ENCODE measurements at regions not wholly inside any gene's neighbourhood (a gene's known extent, or its start where the extent isn't known, plus 50 kb on each side); places are given as distances from the start of the nearest gene placed in this dataset.

DNA sequence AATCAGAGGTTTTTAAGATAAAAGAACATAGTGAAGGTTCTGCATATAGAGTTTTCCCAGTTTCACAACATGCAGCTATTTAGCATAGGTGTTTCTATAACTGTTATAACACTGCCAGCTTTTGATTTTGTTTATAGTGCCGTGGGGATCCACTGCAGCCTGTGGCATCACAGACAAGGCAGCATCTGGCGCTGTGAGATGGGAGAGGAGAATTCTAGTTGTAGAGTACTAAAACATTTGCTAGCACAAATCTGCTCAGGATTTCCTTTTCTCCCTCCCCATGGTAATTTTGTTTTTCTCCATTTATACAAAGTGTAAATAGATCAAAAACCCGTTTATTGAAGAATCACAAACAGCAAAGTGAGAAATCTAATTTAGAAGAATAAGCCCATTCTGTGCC, 482.8 kb upstream of the NCAM2 start:
- TF ChIP-seq NFIC (IDR thresholded peaks at IDR 0.05) (no peak), EGR1 (IDR thresholded peaks at IDR 0.05) (no peak), YY1 (IDR thresholded peaks at IDR 0.05; ENCODE audit: low read depth) (no peak), ZBTB7A (IDR thresholded peaks at IDR 0.05; ENCODE audit: low read depth) (no peak)

- TF ChIP-seq EP300 (IDR thresholded peaks at IDR 0.05; ENCODE audit: borderline replicate concordance) (no peak), EGR1 (IDR thresholded peaks at IDR 0.05) (no peak), YY1 (IDR thresholded peaks at IDR 0.05; ENCODE audit: low read depth) (no peak), CEBPB (IDR thresholded peaks at IDR 0.05) (no peak), ZBTB7A (IDR thresholded peaks at IDR 0.05; ENCODE audit: low read depth) (no peak), TEAD4 (IDR thresholded peaks at IDR 0.05) (no peak), TCF12 (IDR thresholded peaks at IDR 0.05; ENCODE audit: low read depth) (no peak), NFIC (IDR thresholded peaks at IDR 0.05) (no peak), CREB1 (IDR thresholded peaks at IDR 0.05; ENCODE audit: low read depth) (no peak)
- TF ChIP-seq, protein P1, sequence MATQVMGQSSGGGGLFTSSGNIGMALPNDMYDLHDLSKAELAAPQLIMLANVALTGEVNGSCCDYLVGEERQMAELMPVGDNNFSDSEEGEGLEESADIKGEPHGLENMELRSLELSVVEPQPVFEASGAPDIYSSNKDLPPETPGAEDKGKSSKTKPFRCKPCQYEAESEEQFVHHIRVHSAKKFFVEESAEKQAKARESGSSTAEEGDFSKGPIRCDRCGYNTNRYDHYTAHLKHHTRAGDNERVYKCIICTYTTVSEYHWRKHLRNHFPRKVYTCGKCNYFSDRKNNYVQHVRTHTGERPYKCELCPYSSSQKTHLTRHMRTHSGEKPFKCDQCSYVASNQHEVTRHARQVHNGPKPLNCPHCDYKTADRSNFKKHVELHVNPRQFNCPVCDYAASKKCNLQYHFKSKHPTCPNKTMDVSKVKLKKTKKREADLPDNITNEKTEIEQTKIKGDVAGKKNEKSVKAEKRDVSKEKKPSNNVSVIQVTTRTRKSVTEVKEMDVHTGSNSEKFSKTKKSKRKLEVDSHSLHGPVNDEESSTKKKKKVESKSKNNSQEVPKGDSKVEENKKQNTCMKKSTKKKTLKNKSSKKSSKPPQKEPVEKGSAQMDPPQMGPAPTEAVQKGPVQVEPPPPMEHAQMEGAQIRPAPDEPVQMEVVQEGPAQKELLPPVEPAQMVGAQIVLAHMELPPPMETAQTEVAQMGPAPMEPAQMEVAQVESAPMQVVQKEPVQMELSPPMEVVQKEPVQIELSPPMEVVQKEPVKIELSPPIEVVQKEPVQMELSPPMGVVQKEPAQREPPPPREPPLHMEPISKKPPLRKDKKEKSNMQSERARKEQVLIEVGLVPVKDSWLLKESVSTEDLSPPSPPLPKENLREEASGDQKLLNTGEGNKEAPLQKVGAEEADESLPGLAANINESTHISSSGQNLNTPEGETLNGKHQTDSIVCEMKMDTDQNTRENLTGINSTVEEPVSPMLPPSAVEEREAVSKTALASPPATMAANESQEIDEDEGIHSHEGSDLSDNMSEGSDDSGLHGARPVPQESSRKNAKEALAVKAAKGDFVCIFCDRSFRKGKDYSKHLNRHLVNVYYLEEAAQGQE (IDR thresholded peaks at IDR 0.05; ENCODE audit: low read depth), result no peak
- TF ChIP-seq, protein P2, sequence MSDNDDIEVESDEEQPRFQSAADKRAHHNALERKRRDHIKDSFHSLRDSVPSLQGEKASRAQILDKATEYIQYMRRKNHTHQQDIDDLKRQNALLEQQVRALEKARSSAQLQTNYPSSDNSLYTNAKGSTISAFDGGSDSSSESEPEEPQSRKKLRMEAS (IDR thresholded peaks at IDR 0.05), result no peak
- TF ChIP-seq, protein P3, sequence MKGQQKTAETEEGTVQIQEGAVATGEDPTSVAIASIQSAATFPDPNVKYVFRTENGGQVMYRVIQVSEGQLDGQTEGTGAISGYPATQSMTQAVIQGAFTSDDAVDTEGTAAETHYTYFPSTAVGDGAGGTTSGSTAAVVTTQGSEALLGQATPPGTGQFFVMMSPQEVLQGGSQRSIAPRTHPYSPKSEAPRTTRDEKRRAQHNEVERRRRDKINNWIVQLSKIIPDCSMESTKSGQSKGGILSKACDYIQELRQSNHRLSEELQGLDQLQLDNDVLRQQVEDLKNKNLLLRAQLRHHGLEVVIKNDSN (IDR thresholded peaks at IDR 0.05), result no peak
These were observed 479.1 kb upstream of the NCAM2 start for GRCh38 chr21:20519076-20519475.

DNA sequence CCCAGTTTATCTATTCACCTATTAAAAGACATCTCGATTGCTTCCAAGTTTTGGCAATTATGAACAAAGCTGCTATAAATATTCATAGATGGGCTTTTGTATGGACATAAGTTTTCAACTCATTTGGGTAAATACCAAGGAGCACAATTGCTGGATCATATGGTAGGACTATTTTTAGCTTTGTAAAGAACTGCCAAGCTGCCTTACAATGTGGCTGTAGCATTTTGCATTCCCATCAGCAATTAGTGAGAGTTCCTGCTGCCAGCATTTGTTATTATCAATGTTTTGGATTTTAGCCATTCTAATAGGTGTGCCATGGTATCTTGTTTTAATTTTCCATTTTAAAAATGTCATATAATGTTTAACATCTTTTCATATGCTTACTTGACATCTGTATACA, 475.6 kb upstream of the NCAM2 start:
- TF ChIP-seq FOXM1 (IDR thresholded peaks at IDR 0.05; ENCODE audit: borderline replicate concordance, low read depth), result no peak
- no peak for TF ChIP-seq CREB1 (IDR thresholded peaks at IDR 0.05; ENCODE audit: low read depth)
- TF ChIP-seq ZBTB7A (IDR thresholded peaks at IDR 0.05; ENCODE audit: low read depth), result no peak
- no peak for TF ChIP-seq EP300 (IDR thresholded peaks at IDR 0.05; ENCODE audit: borderline replicate concordance)
- no peak for TF ChIP-seq RAD21 (IDR thresholded peaks at IDR 0.05; ENCODE audit: low read depth)
- TF ChIP-seq, protein P2 (IDR thresholded peaks at IDR 0.05), result no peak
- no peak for TF ChIP-seq CEBPB (IDR thresholded peaks at IDR 0.05)
- TF ChIP-seq, protein P3 (IDR thresholded peaks at IDR 0.05), result no peak
- no peak for TF ChIP-seq NFIC (IDR thresholded peaks at IDR 0.05)
- no peak for TF ChIP-seq EGR1 (IDR thresholded peaks at IDR 0.05)
- no peak for TF ChIP-seq TCF12 (IDR thresholded peaks at IDR 0.05; ENCODE audit: low read depth)
- no peak for TF ChIP-seq TAF1 (IDR thresholded peaks at IDR 0.05; ENCODE audit: low read depth)
- TF ChIP-seq, protein P1 (IDR thresholded peaks at IDR 0.05; ENCODE audit: low read depth), result no peak
- TF ChIP-seq TEAD4 (IDR thresholded peaks at IDR 0.05), result no peak
- no peak for TF ChIP-seq YY1 (IDR thresholded peaks at IDR 0.05; ENCODE audit: low read depth)

DNA sequence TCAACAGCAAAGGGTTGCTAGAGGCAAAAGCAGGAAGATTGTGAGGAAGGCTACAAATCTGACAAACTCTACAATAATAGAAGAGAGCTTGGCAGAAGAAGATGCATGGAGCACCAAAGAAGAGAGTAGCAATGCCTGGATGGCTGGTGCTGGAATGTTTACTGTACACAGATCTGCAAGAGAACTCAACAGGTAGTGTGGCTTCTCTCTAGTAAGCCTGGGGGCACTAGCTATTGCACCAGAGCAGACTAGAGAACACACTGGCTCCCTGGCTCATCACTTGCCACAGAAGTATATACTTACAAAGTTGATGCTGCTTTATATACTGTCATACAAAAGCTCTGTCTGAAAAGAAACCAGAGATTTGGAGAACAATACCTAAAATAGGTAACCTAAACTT, 475.0 kb upstream of the NCAM2 start:
- TF ChIP-seq CREB1 (IDR thresholded peaks at IDR 0.05; ENCODE audit: low read depth) (no peak), NFIC (IDR thresholded peaks at IDR 0.05) (no peak), EGR1 (IDR thresholded peaks at IDR 0.05) (no peak), TAF1 (IDR thresholded peaks at IDR 0.05; ENCODE audit: low read depth) (no peak)

GRCh38 chr21:20527731-20528460, 470.3 kb upstream of the NCAM2 start:
- TF ChIP-seq YY1 (IDR thresholded peaks at IDR 0.05; ENCODE audit: low read depth) (no peak), RAD21 (IDR thresholded peaks at IDR 0.05; ENCODE audit: low read depth) (no peak), TCF12 (IDR thresholded peaks at IDR 0.05; ENCODE audit: low read depth) (no peak)
- TF ChIP-seq, protein P2 (IDR thresholded peaks at IDR 0.05), result no peak

GRCh38 chr21:20537130-20537529, 461.1 kb upstream of the NCAM2 start:
- TF ChIP-seq, protein P1 (IDR thresholded peaks at IDR 0.05; ENCODE audit: low read depth), result no peak
- TF ChIP-seq RAD21 (IDR thresholded peaks at IDR 0.05; ENCODE audit: low read depth) (no peak), TCF12 (IDR thresholded peaks at IDR 0.05; ENCODE audit: low read depth) (no peak)
